Peyer's patch (tissue), 4 donors: ENCODE measurements at regions not wholly inside any gene's neighbourhood (a gene's known extent, or its start where the extent isn't known, plus 50 kb on each side); places are given as distances from the start of the nearest gene placed in this dataset.
"Not testable (repeated sequence)": the region's sequence is repeated elsewhere in the genome, so short reads cannot be mapped to it uniquely, and the experiment has no call there.

ENCODE experiments used
- CTCF ChIP-seq, 6 experiments: fragments of 450-650 bp in 4 of 6; fragments of 200-600 bp in 2 of 6; sonication (generic) in 1 of 6; IDR thresholded peaks; one replicate each; pipeline ENCODE4 v1.5.1; 2017 to 2019; ENCODE audit warnings: antibody characterized with exemption in 6 of 6, mild to moderate bottlenecking in 3 of 6, moderate library complexity in 1 of 6
- POLR2A ChIP-seq, 2 donors: fragments of 450-650 bp; IDR thresholded peaks; one replicate each; pipeline ENCODE4 v1.5.1; 2017; ENCODE audit warnings: antibody characterized with exemption in 2 of 2, mild to moderate bottlenecking in 2 of 2, moderate library complexity in 2 of 2

- TF ChIP-seq CTCF, POLR2A (IDR thresholded peaks at IDR 0.05): not testable (repeated sequence)
Observed at GRCh38 chr7:25047571-25048443, 67.8 kb upstream of the OSBPL3 start.
